GM12873 (cell line): ENCODE measurements at regions not wholly inside any gene's neighbourhood (a gene's known extent, or its start where the extent isn't known, plus 50 kb on each side); places are given as distances from the start of the nearest gene placed in this dataset.

Source experiments
- TF ChIP-seq, protein P1 (sequence below): IDR thresholded peaks from 2 replicates; pipeline ENCODE4 v1.5.1; 2012; ENCODE audit warnings: low read depth, mild to moderate bottlenecking, moderate library complexity, low read length, control low read depth; ENCODE audit not compliant: insufficient read depth; ENCODE audit errors: missing control alignments

GRCh38 chr2:16719485-16719808 is 53.8 kb upstream of the CYRIA start:
- TF ChIP-seq, protein P1, sequence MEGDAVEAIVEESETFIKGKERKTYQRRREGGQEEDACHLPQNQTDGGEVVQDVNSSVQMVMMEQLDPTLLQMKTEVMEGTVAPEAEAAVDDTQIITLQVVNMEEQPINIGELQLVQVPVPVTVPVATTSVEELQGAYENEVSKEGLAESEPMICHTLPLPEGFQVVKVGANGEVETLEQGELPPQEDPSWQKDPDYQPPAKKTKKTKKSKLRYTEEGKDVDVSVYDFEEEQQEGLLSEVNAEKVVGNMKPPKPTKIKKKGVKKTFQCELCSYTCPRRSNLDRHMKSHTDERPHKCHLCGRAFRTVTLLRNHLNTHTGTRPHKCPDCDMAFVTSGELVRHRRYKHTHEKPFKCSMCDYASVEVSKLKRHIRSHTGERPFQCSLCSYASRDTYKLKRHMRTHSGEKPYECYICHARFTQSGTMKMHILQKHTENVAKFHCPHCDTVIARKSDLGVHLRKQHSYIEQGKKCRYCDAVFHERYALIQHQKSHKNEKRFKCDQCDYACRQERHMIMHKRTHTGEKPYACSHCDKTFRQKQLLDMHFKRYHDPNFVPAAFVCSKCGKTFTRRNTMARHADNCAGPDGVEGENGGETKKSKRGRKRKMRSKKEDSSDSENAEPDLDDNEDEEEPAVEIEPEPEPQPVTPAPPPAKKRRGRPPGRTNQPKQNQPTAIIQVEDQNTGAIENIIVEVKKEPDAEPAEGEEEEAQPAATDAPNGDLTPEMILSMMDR: no peak

- TF ChIP-seq, protein P1: no peak
Measured at GRCh38 chr2:16718576-16719484, 53.2 kb upstream of the CYRIA start.

- TF ChIP-seq, protein P1: no peak
Measured at GRCh38 chr2:16717477-16717876, 51.8 kb upstream of the CYRIA start.

DNA sequence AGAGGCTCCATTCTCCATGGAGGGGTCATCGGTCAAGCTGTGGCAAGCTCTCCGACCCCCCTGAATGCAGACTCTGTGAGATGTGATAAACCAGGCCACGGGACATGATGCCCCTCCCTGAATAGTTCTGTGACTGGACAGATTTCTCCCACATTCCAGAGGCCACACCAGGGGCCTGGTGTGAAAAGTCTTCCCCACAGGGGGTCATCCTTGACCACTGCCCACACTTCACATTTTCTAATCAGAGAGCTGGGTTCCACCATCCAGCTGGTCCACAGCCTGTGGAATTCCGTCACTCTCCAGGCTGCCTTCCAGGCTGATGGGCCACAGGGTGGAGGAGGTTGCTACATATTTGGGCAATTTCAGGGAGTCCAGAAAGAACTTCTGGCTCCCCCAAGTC is 51.3 kb upstream of the CYRIA start:
- TF ChIP-seq, protein P1: no peak

DNA sequence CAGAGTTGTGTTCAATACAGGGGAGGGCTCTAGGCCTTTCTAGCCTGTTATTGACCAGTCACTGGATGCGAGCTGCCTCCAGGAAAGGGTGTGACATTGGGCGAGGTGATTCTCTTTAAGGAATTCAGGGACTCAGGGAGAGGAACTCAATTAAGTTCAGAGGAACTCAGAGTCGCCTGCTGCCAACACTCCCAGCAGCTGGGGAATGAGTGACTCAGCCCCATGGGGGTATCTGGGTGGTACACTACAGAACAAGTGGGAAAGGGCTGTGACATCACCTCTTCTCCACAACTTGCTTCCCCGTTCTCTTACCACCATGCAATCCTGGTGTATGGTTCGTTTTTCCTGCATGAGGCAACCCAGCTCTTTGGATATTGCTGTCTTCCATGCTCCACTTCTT is 50.4 kb upstream of the CYRIA start:
- TF ChIP-seq, protein P1: no peak
